Activated CD8-positive, alpha-beta memory T cell treated with anti-CD3 and anti-CD28 coated beads for 36 hours (primary cell): ENCODE measurements at regions not wholly inside any gene's neighbourhood (a gene's known extent, or its start where the extent isn't known, plus 50 kb on each side); places are given as distances from the start of the nearest gene placed in this dataset.
"Not testable (repeated sequence)": the region's sequence is repeated elsewhere in the genome, so short reads cannot be mapped to it uniquely, and the experiment has no call there.

Experiments used
- CTCF ChIA-PET: fragments of 350-600 bp; sonication (Branson Sonifier 250); formaldehyde crosslinking; loops from one replicate; lab custom pipeline; 2021; ENCODE audit warnings: antibody characterized with exemption; lab: Charles Lee
- POLR2A ChIA-PET: fragments of 350-600 bp; sonication (Branson Sonifier 250); formaldehyde crosslinking; loops from one replicate; lab custom pipeline; 2021; ENCODE audit warnings: antibody characterized with exemption; lab: Charles Lee

GRCh38 chrX:65891817-65892216 is 148.1 kb downstream of the VSIG4 start:
- POLR2A ChIA-PET, CTCF ChIA-PET: not testable (repeated sequence)

DNA sequence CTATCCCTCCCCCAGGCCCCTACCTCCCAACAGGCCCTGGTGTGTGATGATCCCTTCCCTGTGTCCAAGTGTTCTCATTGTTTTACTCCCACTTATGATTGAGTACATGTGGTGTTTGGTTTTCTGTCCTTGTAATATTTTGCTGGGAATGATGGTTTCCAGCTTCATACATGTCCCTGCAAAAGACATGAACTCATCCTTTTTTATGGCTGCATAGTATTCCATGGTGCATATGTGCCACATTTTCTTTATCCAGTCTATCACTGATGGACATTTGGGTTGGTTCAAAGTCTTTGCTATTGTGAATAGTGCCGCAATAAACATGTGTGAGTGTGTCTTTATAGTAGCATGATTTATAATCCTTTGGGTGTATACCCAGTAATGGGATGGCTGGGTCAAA is 151.7 kb downstream of the VSIG4 start:
- CTCF ChIA-PET: not testable (repeated sequence)

GRCh38 chrX:65883556-65883955 is 156.3 kb downstream of the VSIG4 start:
- CTCF ChIA-PET: no interaction called here
- POLR2A ChIA-PET: no interaction called here

More for the DNA sequence above, 151.7 kb downstream of the VSIG4 start:
- POLR2A ChIA-PET: not testable (repeated sequence)

GRCh38 chrX:65879977-65880799 is 159.7 kb downstream of the VSIG4 start:
- POLR2A ChIA-PET: no interaction called here
- CTCF ChIA-PET: no interaction called here

- POLR2A ChIA-PET: no interaction called here
- CTCF ChIA-PET: no interaction called here
Observed at GRCh38 chrX:65878456-65878855, 161.4 kb downstream of the VSIG4 start.

- CTCF ChIA-PET: no interaction called here
- POLR2A ChIA-PET: no interaction called here
Observed at GRCh38 chrX:65877953-65878352, 161.9 kb downstream of the VSIG4 start.

DNA sequence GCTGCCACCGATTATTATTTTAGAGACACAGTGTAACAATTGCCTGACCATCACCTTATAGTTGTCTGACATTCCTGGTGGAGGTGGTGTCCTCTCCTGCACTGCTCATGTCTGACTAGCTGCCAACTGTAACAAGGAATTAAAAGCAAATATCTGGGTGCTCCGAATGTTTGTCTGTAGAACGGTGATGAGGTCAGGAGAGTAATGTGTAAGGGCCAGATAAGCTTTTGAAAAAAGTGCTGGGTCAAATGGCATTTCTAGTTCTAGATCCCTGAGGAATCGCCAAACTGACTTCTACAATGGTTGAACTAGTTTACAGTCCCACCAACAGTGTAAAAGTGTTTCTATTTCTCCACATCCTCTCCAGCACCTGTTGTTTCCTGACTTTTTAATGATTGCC is 164.3 kb downstream of the VSIG4 start:
- POLR2A ChIA-PET, CTCF ChIA-PET: not testable (repeated sequence)

DNA sequence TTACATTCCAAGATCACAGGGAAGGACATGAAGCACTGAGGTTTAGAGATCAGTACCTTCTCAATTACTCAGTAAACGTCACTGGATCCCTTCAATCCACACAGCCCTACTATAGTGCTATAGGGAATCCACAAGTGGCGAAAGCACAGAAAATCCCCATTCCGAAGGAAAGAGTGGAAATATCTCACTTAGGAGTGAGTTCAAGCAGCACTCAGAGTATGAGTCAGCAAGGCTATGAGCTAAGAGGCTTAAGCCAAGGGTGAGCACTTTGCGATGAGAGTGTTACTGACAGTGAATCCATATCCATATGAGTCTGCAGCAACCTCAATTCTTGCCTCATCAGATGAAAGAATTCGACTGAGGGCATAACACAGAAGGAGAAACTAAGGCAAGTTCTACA is 165.1 kb downstream of the VSIG4 start:
- POLR2A ChIA-PET: no interaction called here
- CTCF ChIA-PET: no interaction called here

GRCh38 chrX:65874110-65874509 is 165.8 kb downstream of the VSIG4 start:
- ChIA-PET POLR2A (no interaction called here), CTCF (no interaction called here)

- ChIA-PET CTCF (no interaction called here), POLR2A (no interaction called here)
Observed at GRCh38 chrX:65873385-65873784, 166.5 kb downstream of the VSIG4 start.

- CTCF ChIA-PET: interaction anchor here (1.0 kb wide), 1 partner anchor 110 kb away, joined by 3 read pairs; no protein-coding TSS in a partner anchor
- POLR2A ChIA-PET: interaction anchor here (0.5 kb wide), 1 partner anchor 13 kb away, joined by 3 read pairs; no protein-coding TSS in a partner anchor
Observed at GRCh38 chrX:65871671-65872311, 168.1 kb downstream of the VSIG4 start.

- CTCF ChIA-PET, POLR2A ChIA-PET: not testable (repeated sequence)
Observed at GRCh38 chrX:65870544-65870943, 169.3 kb downstream of the VSIG4 start.

- POLR2A ChIA-PET: no interaction called here
Observed at GRCh38 chrX:65866773-65867172, 173.1 kb downstream of the VSIG4 start.

DNA sequence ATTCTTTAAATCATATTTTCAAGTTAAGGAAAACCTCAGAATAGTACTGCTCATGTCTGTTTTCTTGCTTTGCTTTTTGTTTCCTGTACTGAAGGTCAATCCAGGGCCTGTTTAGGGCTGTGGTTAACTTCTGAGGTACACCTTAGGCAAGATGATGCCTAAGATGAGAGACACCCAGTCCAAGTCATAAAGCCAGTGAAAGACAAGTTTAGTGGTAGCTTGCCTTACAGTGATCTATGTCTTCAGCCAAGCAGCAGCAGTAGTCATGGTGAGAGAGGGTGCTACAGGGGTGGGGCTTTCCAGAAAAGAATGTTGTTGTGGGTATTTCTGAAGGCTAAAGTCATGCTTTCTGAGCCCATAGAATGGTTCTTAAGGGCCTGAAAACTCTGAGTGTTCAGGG is 173.7 kb downstream of the VSIG4 start:
- CTCF ChIA-PET: no interaction called here
- POLR2A ChIA-PET: no interaction called here

More at GRCh38 chrX:65866773-65867172, 173.1 kb downstream of the VSIG4 start:
- CTCF ChIA-PET: no interaction called here

- POLR2A ChIA-PET: no interaction called here
- CTCF ChIA-PET: no interaction called here
Observed at GRCh38 chrX:65862638-65863037, 177.2 kb downstream of the VSIG4 start.

GRCh38 chrX:65859299-65859698 is 180.6 kb downstream of the VSIG4 start:
- CTCF ChIA-PET: no interaction called here
- POLR2A ChIA-PET: no interaction called here

DNA sequence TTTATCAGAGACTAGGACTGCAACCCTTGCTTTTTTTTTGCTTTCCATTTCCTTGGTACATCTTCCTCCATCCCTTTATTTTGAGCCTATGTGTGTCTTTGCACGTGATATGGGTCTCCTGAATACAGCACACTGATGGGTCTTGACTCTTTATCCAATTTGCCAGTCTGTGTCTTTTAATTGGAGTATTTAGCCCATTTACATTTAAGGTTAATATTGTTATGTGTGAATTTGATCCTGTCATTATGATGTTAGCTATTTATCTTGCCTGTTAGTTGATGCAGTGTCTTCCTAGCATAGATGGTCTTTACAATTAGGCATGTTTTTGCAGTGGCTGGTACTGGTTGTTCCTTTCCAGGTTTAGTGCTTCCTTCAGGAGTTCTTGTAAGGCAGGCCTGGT is 185.4 kb downstream of the VSIG4 start:
- CTCF ChIA-PET: not testable (repeated sequence)

DNA sequence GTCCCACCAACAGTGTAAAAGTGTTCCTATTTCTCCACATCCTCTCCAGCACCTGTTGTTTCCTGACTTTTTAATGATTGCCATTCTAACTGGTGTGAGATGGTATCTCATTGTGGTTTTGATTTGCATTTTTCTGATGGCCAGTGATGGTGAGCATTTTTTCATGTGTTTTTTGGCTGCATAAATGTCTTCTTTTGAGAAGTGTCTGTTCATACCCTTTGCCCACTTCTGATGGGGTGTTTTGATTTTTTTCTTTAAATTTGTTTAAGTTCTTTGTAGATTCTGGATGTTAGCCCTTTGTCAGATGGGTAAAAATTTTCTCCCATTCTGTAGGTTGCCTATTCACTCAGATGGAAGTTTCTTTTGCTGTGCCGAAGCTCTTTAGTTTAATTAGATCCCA is 183.9 kb downstream of the MSN start:
- POLR2A ChIA-PET, CTCF ChIA-PET: not testable (repeated sequence)

More for the DNA sequence above, 185.4 kb downstream of the VSIG4 start:
- POLR2A ChIA-PET: not testable (repeated sequence)

DNA sequence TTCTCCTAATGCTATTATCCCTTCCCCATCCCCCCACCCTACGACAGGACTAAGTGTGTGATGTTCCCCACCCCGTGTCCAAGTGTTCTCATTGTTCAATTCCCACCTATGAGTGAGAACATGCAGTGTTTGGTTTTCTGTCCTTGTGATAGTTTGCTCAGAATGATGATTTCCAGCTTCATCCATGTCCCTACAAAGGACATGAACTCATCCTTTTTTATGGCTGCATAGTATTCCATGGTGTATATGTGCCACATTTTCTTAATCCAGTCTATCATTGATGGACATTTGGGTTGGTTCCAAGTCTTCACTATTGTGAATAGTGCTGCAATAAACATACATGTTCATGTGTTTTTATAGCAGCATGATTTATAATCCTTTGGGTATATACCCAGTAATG is 183.4 kb downstream of the MSN start:
- CTCF ChIA-PET, POLR2A ChIA-PET: not testable (repeated sequence)

- CTCF ChIA-PET: no interaction called here
Observed at GRCh38 chrX:65846974-65847373, 179.5 kb downstream of the MSN start.

GRCh38 chrX:65841263-65841662 is 173.8 kb downstream of the MSN start:
- ChIA-PET POLR2A (no interaction called here), CTCF (no interaction called here)

More at GRCh38 chrX:65846974-65847373, 179.5 kb downstream of the MSN start:
- POLR2A ChIA-PET: no interaction called here
